A549 (cell line): ENCODE measurements at regions not wholly inside any gene's neighbourhood (a gene's known extent, or its start where the extent isn't known, plus 50 kb on each side); places are given as distances from the start of the nearest gene placed in this dataset.
A peak's percentile ranks its signal among the peaks of the same experiment; 100 is the strongest.

Experiments
- ATAC-seq, 2 experiments: fragments of 200-7000 bp in 1 of 2; fragments of >200 bp in 1 of 2; cut with Nextera tagmentation in 1 of 2; cut with Tn5 transposase in 1 of 2; 3 replicates each; pipeline versions ENCODE4 v1.8.0 to v1.9.1; 2018 to 2020; ENCODE audit warnings: mild to moderate bottlenecking in 1 of 2, moderate library complexity in 1 of 2
- CTCF ChIA-PET: fragments of 300-600 bp; sonication (Branson Sonifier 250); formaldehyde crosslinking; extraction: SDS; loops from one replicate; lab custom pipeline; 2021; ENCODE audit warnings: antibody characterized with exemption, inconsistent platforms; lab: Yijun Ruan, JAX
- POLR2A ChIA-PET: fragments of 350-600 bp; formaldehyde crosslinking; extraction: SDS; loops from one replicate; lab custom pipeline; 2021; ENCODE audit warnings: antibody characterized with exemption, inconsistent platforms; lab: Yijun Ruan, JAX
- DNase-seq, 2 experiments: peaks; one replicate each; pipeline versions ENCODE4 v3.0.0 to v3.0.0-alpha.2; 2011 to 2016; ENCODE audit warnings: low read depth in 1 of 2, low spot score in 1 of 2
- FAIRE-seq: peaks from 2 replicates; lab custom pipeline; 2011; peaks lifted over from hg19 to GRCh38; lab: Jason Lieb, UNC
- H3K27ac ChIP-seq, 2 experiments: fragments of >200 bp; sonication (Bioruptor Twin); formaldehyde crosslinking; 3 replicates each; pipeline ENCODE4 v1.5.1; 2016 to 2017
- H3K4me1 ChIP-seq: fragments of >200 bp; sonication (Bioruptor Twin); formaldehyde crosslinking; 3 replicates; pipeline ENCODE4 v1.6.1; 2016
- H3K4me2 ChIP-seq: fragments of >200 bp; sonication (Bioruptor Twin); formaldehyde crosslinking; 3 replicates; pipeline ENCODE4 v1.6.1; 2016
- H3K4me3 ChIP-seq: fragments of >200 bp; sonication (Bioruptor Twin); formaldehyde crosslinking; 3 replicates; pipeline ENCODE4 v1.5.1; 2016
- H3K9me3 ChIP-seq: fragments of >200 bp; sonication (Bioruptor Twin); formaldehyde crosslinking; 3 replicates; pipeline ENCODE4 v1.6.1; 2016
- BHLHE40 ChIP-seq: IDR thresholded peaks from 2 replicates; pipeline ENCODE4 v1.6.1; 2012; ENCODE audit warnings: low read depth, low read length, inconsistent platforms
- CBX8 ChIP-seq: fragments of 200-600 bp; sonication (generic); IDR thresholded peaks from 2 replicates; pipeline ENCODE4 v1.6.1; 2016
- CEBPB ChIP-seq, 2 experiments: fragments of >200 bp in 1 of 2; sonication (Bioruptor Twin) in 1 of 2; formaldehyde crosslinking in 1 of 2; IDR thresholded peaks; 2 replicates each; pipeline ENCODE4 v1.6.1; 2012 to 2016
- EHMT2 ChIP-seq: fragments of 200-600 bp; sonication (generic); IDR thresholded peaks from 2 replicates; pipeline ENCODE4 v1.6.1; 2016; ENCODE audit warnings: antibody characterized with exemption, low read depth, mild to moderate bottlenecking, moderate library complexity
- EP300 ChIP-seq, 2 experiments: fragments of >200 bp; sonication (Bioruptor Twin); formaldehyde crosslinking; IDR thresholded peaks; 2 replicates in 1 of 2; 3 replicates in 1 of 2; pipeline ENCODE4 v1.6.1; 2016 to 2017
- ESRRA ChIP-seq: fragments of 150-350 bp; IDR thresholded peaks from 2 replicates; pipeline ENCODE4 v1.6.1; 2014; ENCODE audit warnings: mild to moderate bottlenecking, low read length, borderline replicate concordance
- FOSB ChIP-seq: fragments of 250-450 bp; sonication (Bioruptor Pico); IDR thresholded peaks from 2 replicates; pipeline ENCODE4 v1.5.0; 2020; ENCODE audit warnings: mild to moderate bottlenecking, moderate library complexity
- HES2 ChIP-seq: fragments of >200 bp; sonication (Bioruptor Twin); formaldehyde crosslinking; IDR thresholded peaks from 2 replicates; pipeline ENCODE4 v1.6.1; 2016
- HEYL ChIP-seq: fragments of 250-450 bp; sonication (Bioruptor Pico); IDR thresholded peaks from 2 replicates; pipeline ENCODE4 v1.8.0; 2021; ENCODE audit warnings: mild to moderate bottlenecking, moderate library complexity
- HOXA7 ChIP-seq: fragments of 250-450 bp; sonication (Bioruptor Pico); IDR thresholded peaks from 2 replicates; pipeline ENCODE4 v1.5.0; 2020; ENCODE audit warnings: mild to moderate bottlenecking, moderate library complexity
- MAFK ChIP-seq: fragments of 450-650 bp; IDR thresholded peaks from 2 replicates; pipeline ENCODE4 v1.6.1; 2014; ENCODE audit not compliant: partially characterized antibody
- MYC ChIP-seq: IDR thresholded peaks from 2 replicates; pipeline ENCODE4 v1.6.1; 2012; ENCODE audit warnings: mild to moderate bottlenecking, inconsistent platforms, low read length, improper control_type of control experiment, borderline replicate concordance
- NFE2L2 ChIP-seq: fragments of 150-350 bp; conservative IDR thresholded peaks from 2 replicates; pipeline ENCODE4 v1.6.1; 2014; ENCODE audit warnings: low read length
- POLR2AphosphoS2 ChIP-seq: conservative IDR thresholded peaks from 2 replicates; pipeline ENCODE4 v1.6.1; 2012; ENCODE audit warnings: low read length, improper control_type of control experiment, inconsistent platforms
- RARB ChIP-seq: fragments of 250-450 bp; sonication (Bioruptor Pico); IDR thresholded peaks from 2 replicates; pipeline ENCODE4 v1.8.0; 2021; ENCODE audit warnings: mild to moderate bottlenecking, moderate library complexity
- RCOR1 ChIP-seq: fragments of 150-350 bp; IDR thresholded peaks from 2 replicates; pipeline ENCODE4 v1.6.1; 2014; ENCODE audit warnings: antibody characterized with exemption, low read length, low read depth
- REST ChIP-seq: fragments of 200-600 bp; sonication (generic); IDR thresholded peaks from 2 replicates; pipeline ENCODE4 v1.6.1; 2016; ENCODE audit warnings: antibody characterized with exemption, mild to moderate bottlenecking, moderate library complexity
- RFX5 ChIP-seq: fragments of 450-650 bp; IDR thresholded peaks from 2 replicates; pipeline ENCODE4 v1.7.1; 2014; ENCODE audit warnings: antibody characterized with exemption, mild to moderate bottlenecking, moderate library complexity
- SREBF2 ChIP-seq: fragments of 450-650 bp; IDR thresholded peaks from 2 replicates; pipeline ENCODE4 v1.6.1; 2014; ENCODE audit warnings: mild to moderate bottlenecking, moderate library complexity
- TP53 ChIP-seq: fragments of 250-450 bp; sonication (Bioruptor Pico); IDR thresholded peaks from 2 replicates; pipeline ENCODE4 v1.5.0; 2021; ENCODE audit warnings: mild to moderate bottlenecking, moderate library complexity
- WGBS: methylation state at CpG from one replicate; pipeline ENCODE4 v1.1.6; 2017; ENCODE audit errors: missing lambda C conversion rate; 5-methylcytosine and 5-hydroxymethylcytosine counted together
- TF ChIP-seq, protein P1 (sequence below): fragments of 250-450 bp; sonication (Bioruptor Pico); IDR thresholded peaks from 2 replicates; pipeline ENCODE4 v1.5.0; 2020; ENCODE audit warnings: low read depth, mild to moderate bottlenecking, moderate library complexity

DNA sequence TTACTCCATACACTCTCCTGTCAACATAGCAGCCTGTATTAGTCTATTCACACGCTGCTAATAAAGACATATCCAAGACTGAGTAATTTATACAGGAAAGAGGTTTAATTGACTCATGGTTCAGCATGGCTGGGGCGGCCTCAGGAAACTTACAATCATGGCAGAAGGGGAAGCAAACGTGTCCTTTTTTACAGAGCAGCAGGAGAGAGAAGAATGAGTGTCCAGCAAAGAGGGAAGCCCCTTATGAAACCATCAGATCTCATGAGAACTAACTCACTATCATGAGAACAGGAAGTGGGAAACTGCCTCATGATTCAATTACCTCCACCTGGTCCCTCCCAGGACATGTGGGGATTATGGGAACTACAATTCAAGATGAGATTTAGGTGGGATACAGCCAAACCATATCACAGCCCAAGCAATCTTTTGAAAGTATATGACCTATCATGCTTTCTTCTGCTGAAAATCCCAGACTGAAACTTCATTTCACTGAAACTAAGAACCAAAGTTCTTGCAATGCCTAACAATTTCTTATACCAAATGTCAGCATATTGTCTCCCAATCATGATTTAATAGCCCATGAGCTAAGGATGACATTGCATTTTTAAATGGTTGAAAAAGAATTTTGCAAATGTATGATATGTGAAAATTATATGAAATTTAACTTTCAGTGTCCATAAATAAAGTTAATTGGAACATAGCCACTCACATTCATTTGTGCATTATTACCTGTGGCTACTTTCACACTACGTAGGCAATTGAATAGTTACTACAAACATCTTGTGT is 686.8 kb upstream of the ZEB2 start:
- TF ChIP-seq SREBF2 (no peak), NFE2L2 (peak; percentile 69), MAFK (peak; percentile 78), RARB (CRISPR knock-in tag) (no peak), TP53 (CRISPR knock-in tag) (no peak)
- ATAC-seq (no peak), DNase-seq (no peak), FAIRE-seq (no peak)
- ChIA-PET POLR2A (no interaction called here), CTCF (no interaction called here)
- Histone ChIP-seq H3K9me3 (peaks cover 7% of the 10 kb centered on the region; the same call in 1 of the 3 replicates), H3K27ac (no peak overlapping the region), H3K4me3 (no peak overlapping the region), H3K4me1 (no peaks in the 10 kb centered on the region), H3K4me2 (no peak overlapping the region)
- 67% methylated on average over 4 of the region's 4 CpGs for WGBS

DNA sequence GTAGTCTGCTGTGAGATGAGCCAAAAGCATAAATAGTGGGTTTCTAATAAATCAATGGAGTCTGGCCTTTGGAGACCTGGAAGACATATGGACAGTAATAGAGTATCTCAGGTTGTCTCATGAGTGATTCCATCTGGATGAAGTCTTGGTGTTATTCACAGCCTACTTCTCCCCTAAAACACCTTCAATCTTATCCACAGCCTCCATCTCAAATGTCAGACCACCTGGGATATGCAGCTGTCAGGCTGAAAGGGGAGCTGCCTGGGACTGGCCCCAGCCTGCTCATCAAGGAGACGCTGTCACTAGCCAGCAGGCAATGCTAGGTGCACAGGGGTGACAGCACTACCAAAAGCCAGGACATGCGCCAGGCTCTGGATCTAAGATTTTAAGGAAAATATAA is 684.0 kb upstream of the ZEB2 start:
- H3K4me1 ChIP-seq, result no peaks in the 10 kb centered on the region
- DNase-seq (no peak), ATAC-seq (no peak), FAIRE-seq (no peak)
- CTCF ChIA-PET, result no interaction called here
- WGBS, result 86% methylated on average over 2 of the region's 2 CpGs
- H3K4me2 ChIP-seq, result no peak overlapping the region
- POLR2A ChIA-PET, result no interaction called here
- no peaks in the 10 kb centered on the region for H3K9me3 ChIP-seq
- TF ChIP-seq RCOR1, result no peak
- TF ChIP-seq CBX8, result no peak
- TF ChIP-seq EP300 (IDR thresholded peaks at IDR 0.05), result no peak
- TF ChIP-seq RFX5, result no peak
- TF ChIP-seq NFE2L2, result no peak
- TF ChIP-seq REST, result no peak
- H3K27ac ChIP-seq, result no peak overlapping the region
- H3K4me3 ChIP-seq, result no peak overlapping the region

DNA sequence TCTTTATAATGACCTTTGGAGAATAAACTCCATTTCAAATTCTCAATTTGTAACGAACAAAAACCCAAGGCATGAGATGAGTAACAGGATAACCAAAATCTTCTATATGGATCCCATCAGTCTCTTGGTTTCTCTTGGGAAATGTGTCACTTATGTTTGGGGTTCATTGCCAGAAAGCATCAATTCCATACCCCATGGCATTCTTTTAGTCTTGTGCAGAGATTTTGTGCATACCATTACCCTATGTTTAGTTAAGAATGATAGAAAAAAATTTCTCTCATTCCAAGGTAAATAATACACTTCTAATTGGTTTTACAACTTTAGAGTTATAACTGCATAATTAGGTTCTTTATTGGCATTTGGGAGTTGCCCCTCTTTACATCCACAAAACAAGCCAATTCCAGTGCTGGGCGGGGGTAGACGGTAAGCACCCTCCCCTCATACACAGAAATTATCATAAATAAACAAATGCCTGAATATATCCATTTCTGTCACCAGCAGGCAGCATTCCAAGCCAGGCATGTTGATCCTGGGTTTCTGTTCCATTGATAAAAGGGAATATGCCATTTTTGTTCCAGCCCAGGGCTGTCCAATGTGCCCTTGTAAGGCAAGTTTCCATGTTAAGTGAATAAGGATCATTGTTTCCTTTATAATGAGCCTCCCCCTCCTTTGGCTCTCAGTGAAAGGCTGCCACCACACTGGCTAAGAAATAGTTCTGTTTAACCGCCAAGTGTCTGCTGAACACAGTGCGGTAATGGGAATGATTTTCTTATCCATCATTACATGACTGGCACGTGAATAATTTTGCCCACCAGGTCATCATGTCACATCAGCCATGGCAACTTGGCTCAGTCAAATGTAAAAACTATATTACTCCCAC is 680.1 kb upstream of the ZEB2 start:
- Histone ChIP-seq H3K9me3 (no peaks in the 10 kb centered on the region), H3K27ac (no peak overlapping the region), H3K4me1 (no peaks in the 10 kb centered on the region), H3K4me2 (no peak overlapping the region), H3K4me3 (no peak overlapping the region)
- ChIA-PET POLR2A (no interaction called here), CTCF (no interaction called here)
- 84% methylated on average over 6 of the region's 6 CpGs for WGBS
- FAIRE-seq, result no peak
- DNase-seq, result no peak
- TF ChIP-seq ESRRA, result no peak
- no peak for TF ChIP-seq CEBPB (IDR thresholded peaks at IDR 0.05)
- no peak for TF ChIP-seq MYC
- TF ChIP-seq HEYL (CRISPR knock-in tag), result no peak
- ATAC-seq, result no peak

DNA sequence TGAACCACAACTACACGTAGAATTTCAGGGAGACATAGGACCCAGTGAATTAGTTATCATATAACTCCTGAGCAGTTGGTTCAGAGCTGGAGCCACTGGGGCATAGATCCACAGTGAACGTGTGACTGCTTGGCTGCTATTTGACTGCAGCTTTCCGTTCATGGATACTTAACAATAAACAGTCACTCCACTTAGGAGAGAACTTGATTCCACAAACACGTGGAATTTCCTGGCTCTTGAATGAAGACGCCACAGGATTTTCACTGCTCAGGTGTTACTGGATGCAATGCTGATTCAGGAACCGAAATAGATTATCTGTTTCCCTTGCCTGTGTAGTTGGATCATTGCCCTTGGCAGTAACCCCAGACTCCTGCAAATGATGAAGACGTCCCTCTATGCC is 679.1 kb upstream of the ZEB2 start:
- Histone ChIP-seq H3K4me3 (no peak overlapping the region), H3K4me2 (no peak overlapping the region), H3K27ac (no peak overlapping the region), H3K9me3 (no peaks in the 10 kb centered on the region), H3K4me1 (no peaks in the 10 kb centered on the region)
- 69% methylated on average over 7 of the region's 7 CpGs for WGBS
- ChIA-PET CTCF (no interaction called here), POLR2A (no interaction called here)
- no peak for DNase-seq
- ATAC-seq, result no peak
- FAIRE-seq, result no peak
- TF ChIP-seq HES2 (no peak), REST (no peak), HOXA7 (CRISPR knock-in tag) (no peak), EHMT2 (no peak), BHLHE40 (no peak), POLR2AphosphoS2 (no peak), FOSB (CRISPR knock-in tag) (no peak)
- TF ChIP-seq, protein P1, sequence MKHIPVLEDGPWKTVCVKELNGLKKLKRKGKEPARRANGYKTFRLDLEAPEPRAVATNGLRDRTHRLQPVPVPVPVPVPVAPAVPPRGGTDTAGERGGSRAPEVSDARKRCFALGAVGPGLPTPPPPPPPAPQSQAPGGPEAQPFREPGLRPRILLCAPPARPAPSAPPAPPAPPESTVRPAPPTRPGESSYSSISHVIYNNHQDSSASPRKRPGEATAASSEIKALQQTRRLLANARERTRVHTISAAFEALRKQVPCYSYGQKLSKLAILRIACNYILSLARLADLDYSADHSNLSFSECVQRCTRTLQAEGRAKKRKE (CRISPR knock-in tag), result no peak
